ENCODE measurements at regions not wholly inside any gene's neighbourhood (a gene's known extent, or its start where the extent isn't known, plus 50 kb on each side); places are given as distances from the start of the nearest gene placed in this dataset.

DNA sequence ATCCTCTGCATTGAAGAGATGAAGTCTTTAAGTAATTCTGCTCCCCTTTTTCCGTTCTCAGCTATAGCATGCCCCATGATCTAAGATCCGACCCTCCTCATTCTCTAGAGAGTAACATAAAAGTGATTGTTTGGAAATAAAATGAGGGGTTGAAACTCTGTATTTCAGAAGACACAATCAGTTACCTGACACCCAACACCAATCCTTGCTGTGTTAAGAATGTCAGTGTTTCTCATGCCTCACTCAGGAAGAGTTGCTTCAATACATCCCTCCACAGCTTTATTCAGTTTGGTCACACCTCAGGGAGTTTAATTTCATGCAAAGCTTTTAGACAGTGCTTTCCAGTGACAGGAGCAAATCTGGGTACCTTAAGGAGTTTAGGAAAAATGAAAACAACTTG is 49.9 kb upstream of the RBBP8 start:
- Histone ChIP-seq H3K79me2 (ENCODE audit: insufficient read depth, low read length) (no peaks in the 10 kb centered on the region), H3K27ac (ENCODE audit: low read length) (no peak overlapping the region), H3K27me3 (ENCODE audit: insufficient read depth, low read length, poor library complexity) (no peaks in the 10 kb centered on the region), H2AFZ (ENCODE audit: low read depth, low read length) (no peak overlapping the region), H3K9ac (ENCODE audit: low read depth, low read length) (no peak overlapping the region), H3K4me1 (ENCODE audit: insufficient read depth, low read length) (no peaks in the 10 kb centered on the region), H3K4me2 (ENCODE audit: insufficient read depth, low read length) (no peak overlapping the region), H3K9me3 (ENCODE audit: insufficient read depth, low read length, severe bottlenecking) (peaks cover 6% of the 10 kb centered on the region), H4K20me1 (ENCODE audit: insufficient read depth, low read length) (no peaks in the 10 kb centered on the region), H3K36me3 (ENCODE audit: insufficient read depth, low read length) (no peaks in the 10 kb centered on the region), H3K4me3 (ENCODE audit: low read depth in 1 of 2, low read length in 2 of 2) (no peak overlapping the region)
- ATAC-seq (ENCODE audit: insufficient read depth, low read depth) (no peak), DNase-seq (no peak)
- TF ChIP-seq EZH2 (IDR thresholded peaks at IDR 0.05; ENCODE audit: borderline replicate concordance, low read depth, low read length, severe bottlenecking) (no peak), CTCF (IDR thresholded peaks at IDR 0.05; ENCODE audit: borderline replicate concordance, extremely low read depth, low read length, poor library complexity, severe bottlenecking) (no peak)

All from DND-41 (cell line).